ENCODE measurements at regions not wholly inside any gene's neighbourhood (a gene's known extent, or its start where the extent isn't known, plus 50 kb on each side); places are given as distances from the start of the nearest gene placed in this dataset.

GRCh38 chr18:43866696-43867095 is 589.4 kb upstream of the SYT4 start:
- no peaks in the 10 kb centered on the region for H3K27me3 ChIP-seq (ENCODE audit: control insufficient read depth, extremely low read depth, insufficient read depth, low read length)
- no peak overlapping the region for H3K4me3 ChIP-seq (ENCODE audit: control insufficient read depth in 2 of 3, extremely low read depth in 1 of 3, insufficient read depth in 2 of 3, low read depth in 1 of 3, low read length in 3 of 3)
- FAIRE-seq: no peak
- H3K4me1 ChIP-seq (ENCODE audit: control insufficient read depth, extremely low read depth, insufficient read depth, low read length): no peaks in the 10 kb centered on the region
- H3K4me2 ChIP-seq (ENCODE audit: control insufficient read depth, extremely low read depth, insufficient read depth, low read depth, low read length): no peak overlapping the region
- dilution Hi-C loops (cut with MboI; ENCODE audit: extremely low pct_ligation_motif_present, low sequenced_read_pairs): no loop called here
- no peaks in the 10 kb centered on the region for H3K9me3 ChIP-seq (ENCODE audit: control insufficient read depth, low read depth, low read length)
- no peak overlapping the region for H2AFZ ChIP-seq (ENCODE audit: control insufficient read depth, low read length)
- H3K79me2 ChIP-seq (ENCODE audit: control insufficient read depth, insufficient read depth, low read length): no peaks in the 10 kb centered on the region
- no peaks in the 10 kb centered on the region for H3K36me3 ChIP-seq (ENCODE audit: control insufficient read depth in 2 of 2, extremely low read depth in 1 of 2, insufficient read depth in 2 of 2, low read length in 2 of 2)
- H3K9ac ChIP-seq (ENCODE audit: control insufficient read depth, extremely low read depth, insufficient read depth, low read length): no peak overlapping the region
- DNase-seq (ENCODE audit: low read depth, low spot score): no peak
- TF ChIP-seq CTCF (optimal IDR thresholded peaks at IDR 0.05 in 1 of 3, IDR thresholded peaks at IDR 0.05 in 1 of 3, conservative IDR thresholded peaks at IDR 0.05 in 1 of 3; ENCODE audit: extremely low read depth in 1 of 3, insufficient read depth in 2 of 3, low read length in 3 of 3): no peak
- TF ChIP-seq EZH2 (IDR thresholded peaks at IDR 0.05; ENCODE audit: low read length): no peak
- H3K9me1 ChIP-seq (ENCODE audit: control insufficient read depth, extremely low read depth, insufficient read depth, low read length): no peaks in the 10 kb centered on the region
- H4K20me1 ChIP-seq (ENCODE audit: control insufficient read depth, extremely low read depth, insufficient read depth, low read length): no peaks in the 10 kb centered on the region
- no peak overlapping the region for H3K27ac ChIP-seq (ENCODE audit: control insufficient read depth, insufficient read depth, low read length)

DNA sequence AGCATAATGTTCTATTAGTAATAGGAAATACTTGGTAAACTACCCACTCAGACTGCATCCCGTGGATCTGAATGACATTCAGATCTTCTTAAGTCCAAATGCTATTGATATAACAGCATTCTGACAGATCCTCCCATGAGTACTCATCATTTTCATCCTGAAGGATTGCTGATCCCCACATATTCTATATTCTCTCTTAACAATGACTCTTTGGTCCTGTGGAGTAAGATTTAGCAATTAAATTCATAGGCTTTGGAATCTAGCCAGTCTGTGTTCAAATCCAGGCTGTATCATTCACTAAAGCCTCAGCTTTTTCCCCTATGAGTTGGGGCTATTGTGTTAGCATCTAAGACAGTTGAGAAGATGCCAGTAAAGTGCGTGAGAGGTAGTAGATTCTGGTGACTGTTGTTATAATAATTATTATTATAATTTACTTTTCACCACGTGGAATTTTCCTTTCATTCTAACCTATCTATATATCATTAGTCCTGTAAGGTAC is 591.3 kb upstream of the SYT4 start:
- Histone ChIP-seq H3K4me2 (ENCODE audit: control insufficient read depth, extremely low read depth, insufficient read depth, low read depth, low read length) (no peak overlapping the region), H3K9me1 (ENCODE audit: control insufficient read depth, extremely low read depth, insufficient read depth, low read length) (no peaks in the 10 kb centered on the region), H4K20me1 (ENCODE audit: control insufficient read depth, extremely low read depth, insufficient read depth, low read length) (no peaks in the 10 kb centered on the region), H3K27ac (ENCODE audit: control insufficient read depth, insufficient read depth, low read length) (no peak overlapping the region), H3K27me3 (ENCODE audit: control insufficient read depth, extremely low read depth, insufficient read depth, low read length) (no peaks in the 10 kb centered on the region), H3K9ac (ENCODE audit: control insufficient read depth, extremely low read depth, insufficient read depth, low read length) (no peak overlapping the region), H3K9me3 (ENCODE audit: control insufficient read depth, low read depth, low read length) (no peaks in the 10 kb centered on the region), H3K4me1 (ENCODE audit: control insufficient read depth, extremely low read depth, insufficient read depth, low read length) (no peaks in the 10 kb centered on the region), H3K79me2 (ENCODE audit: control insufficient read depth, insufficient read depth, low read length) (no peaks in the 10 kb centered on the region), H2AFZ (ENCODE audit: control insufficient read depth, low read length) (no peak overlapping the region), H3K36me3 (ENCODE audit: control insufficient read depth in 2 of 2, extremely low read depth in 1 of 2, insufficient read depth in 2 of 2, low read length in 2 of 2) (no peaks in the 10 kb centered on the region), H3K4me3 (ENCODE audit: control insufficient read depth in 2 of 3, extremely low read depth in 1 of 3, insufficient read depth in 2 of 3, low read depth in 1 of 3, low read length in 3 of 3) (no peak overlapping the region)
- no peak for TF ChIP-seq EZH2 (IDR thresholded peaks at IDR 0.05; ENCODE audit: low read length)
- TF ChIP-seq CTCF (optimal IDR thresholded peaks at IDR 0.05 in 1 of 3, IDR thresholded peaks at IDR 0.05 in 1 of 3, conservative IDR thresholded peaks at IDR 0.05 in 1 of 3; ENCODE audit: extremely low read depth in 1 of 3, insufficient read depth in 2 of 3, low read length in 3 of 3): no peak
- dilution Hi-C loops (cut with MboI; ENCODE audit: extremely low pct_ligation_motif_present, low sequenced_read_pairs): no loop called here
- no peak for DNase-seq (ENCODE audit: low read depth, low spot score)
- no peak for FAIRE-seq

Measured in keratinocyte (primary cell).